Erythroblast (primary cell): ENCODE measurements at regions not wholly inside any gene's neighbourhood (a gene's known extent, or its start where the extent isn't known, plus 50 kb on each side); places are given as distances from the start of the nearest gene placed in this dataset.
"Not testable (repeated sequence)": the region's sequence is repeated elsewhere in the genome, so short reads cannot be mapped to it uniquely, and the experiment has no call there.

Experiments
- DNase-seq, 2 experiments: peaks; one replicate each; lab custom pipeline; 2025; lab: John Stamatoyannopoulos, UW
- GATA1 ChIP-seq: IDR thresholded peaks from 2 replicates; pipeline ENCODE4 v1.6.1; 2011; ENCODE audit warnings: low read depth, mild to moderate bottlenecking, control low read depth, low read length, moderate library complexity
- POLR2A ChIP-seq: IDR thresholded peaks from 2 replicates; pipeline ENCODE4 v1.6.1; 2011; ENCODE audit warnings: mild to moderate bottlenecking, low read length

- TF ChIP-seq GATA1: no peak
- TF ChIP-seq POLR2A: no peak
- DNase-seq: no peak
Measured at GRCh38 chr15:38631119-38632075, 66.8 kb upstream of the RASGRP1 start.

GRCh38 chr15:38635170-38635569 lies 70.6 kb upstream of the RASGRP1 start:
- no peak for TF ChIP-seq GATA1
- TF ChIP-seq POLR2A: no peak
- no peak for DNase-seq

- no peak for DNase-seq
- TF ChIP-seq POLR2A (no peak), GATA1 (no peak)
Measured at GRCh38 chr15:38636597-38636996, 72.0 kb upstream of the RASGRP1 start.

- DNase-seq: no peak
- no peak for TF ChIP-seq POLR2A
- no peak for TF ChIP-seq GATA1
Measured at GRCh38 chr15:38638126-38638525, 73.5 kb upstream of the RASGRP1 start.

DNA sequence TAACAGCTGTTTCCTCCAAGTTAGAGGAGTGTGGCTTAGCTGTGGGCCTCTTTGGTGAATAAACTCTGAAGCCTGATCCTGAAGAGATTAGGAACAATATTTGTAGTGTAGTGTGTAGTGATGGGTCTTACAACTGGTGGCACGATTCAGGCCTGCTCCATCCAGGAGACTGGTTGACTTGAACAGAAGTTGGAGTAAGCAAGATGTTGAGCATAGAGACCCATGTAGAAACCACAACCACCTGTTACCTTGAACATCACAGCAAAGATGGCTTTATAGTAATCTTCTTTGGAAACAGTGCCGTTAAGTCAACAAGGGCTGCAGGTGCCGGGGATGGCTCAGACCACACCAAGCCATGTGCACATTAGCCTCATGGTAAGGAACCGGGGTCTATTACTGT lies 74.2 kb upstream of the RASGRP1 start:
- no peak for DNase-seq
- TF ChIP-seq POLR2A (no peak), GATA1 (no peak)

- TF ChIP-seq GATA1: no peak
- no peak for TF ChIP-seq POLR2A
- no peak for DNase-seq
Measured at GRCh38 chr15:38642689-38643270, 78.2 kb upstream of the RASGRP1 start.

- DNase-seq: not testable (repeated sequence)
Measured at GRCh38 chr15:38644353-38644752, 79.7 kb upstream of the RASGRP1 start.

GRCh38 chr15:38646716-38647115 lies 82.1 kb upstream of the RASGRP1 start:
- DNase-seq: no peak
- TF ChIP-seq GATA1: no peak
- no peak for TF ChIP-seq POLR2A

- no peak for DNase-seq
Measured at GRCh38 chr15:38647683-38648082, 83.1 kb upstream of the RASGRP1 start.

GRCh38 chr15:38648121-38648843 lies 83.7 kb upstream of the RASGRP1 start:
- DNase-seq: no peak
- TF ChIP-seq GATA1: no peak
- TF ChIP-seq POLR2A: no peak

More at GRCh38 chr15:38647683-38648082, 83.1 kb upstream of the RASGRP1 start:
- TF ChIP-seq POLR2A (no peak), GATA1 (no peak)

- no peak for DNase-seq
- TF ChIP-seq POLR2A (no peak), GATA1 (no peak)
Measured at GRCh38 chr15:38650384-38650783, 85.8 kb upstream of the RASGRP1 start.

GRCh38 chr15:38650936-38651327 lies 86.3 kb upstream of the RASGRP1 start:
- TF ChIP-seq POLR2A: no peak
- no peak for TF ChIP-seq GATA1

DNA sequence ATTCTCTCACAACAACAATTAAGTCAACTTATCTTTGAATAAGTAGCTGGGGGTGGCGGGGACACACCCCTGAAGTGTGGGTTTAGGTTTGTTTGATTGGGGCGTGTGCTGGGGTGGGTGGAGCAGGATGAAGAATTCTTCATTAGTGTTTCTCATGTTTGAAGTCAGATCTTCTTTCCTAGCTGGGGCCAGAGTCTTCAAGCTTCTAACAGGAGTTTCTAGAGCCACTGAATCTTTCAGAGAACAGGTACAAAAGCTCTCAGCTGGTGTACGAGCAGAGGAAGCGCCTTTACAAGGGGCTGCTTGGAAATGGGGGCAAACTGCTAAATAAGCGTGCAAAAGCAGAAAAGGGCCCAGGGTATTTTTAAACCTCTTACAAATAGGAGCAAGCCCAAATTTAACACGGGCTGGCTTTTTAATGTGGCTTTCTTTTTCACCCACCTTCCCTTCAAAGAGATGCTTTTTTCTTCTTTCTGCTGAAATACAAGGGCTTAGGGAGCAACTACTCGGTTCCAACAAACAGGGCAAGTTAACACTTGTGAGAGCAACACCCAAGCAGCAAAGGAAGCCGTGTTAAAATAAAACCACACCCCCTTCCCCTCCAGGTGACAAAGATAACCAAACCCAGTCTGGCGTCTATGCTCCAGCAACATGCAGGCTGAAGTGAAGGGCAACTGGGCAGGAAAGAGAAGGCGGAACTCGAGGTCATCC lies 86.9 kb upstream of the RASGRP1 start:
- TF ChIP-seq GATA1: no peak
- TF ChIP-seq POLR2A: no peak
- no peak for DNase-seq

More at GRCh38 chr15:38650936-38651327, 86.3 kb upstream of the RASGRP1 start:
- no peak for DNase-seq
